GM23338 (cell line): ENCODE measurements at regions not wholly inside any gene's neighbourhood (a gene's known extent, or its start where the extent isn't known, plus 50 kb on each side); places are given as distances from the start of the nearest gene placed in this dataset.

Experiments
- EZH2phosphoT487 ChIP-seq: fragments of 200-600 bp; sonication (generic); IDR thresholded peaks from one replicate; pipeline ENCODE4 v1.8.1; 2018; ENCODE audit warnings: antibody characterized with exemption; ENCODE audit not compliant: unreplicated experiment
- JUNB ChIP-seq: IDR thresholded peaks from one replicate; pipeline ENCODE4 v1.6.1; 2016; ENCODE audit warnings: antibody characterized with exemption; ENCODE audit not compliant: unreplicated experiment
- NANOG ChIP-seq: IDR thresholded peaks from 2 replicates; pipeline ENCODE4 v1.6.1; 2016; ENCODE audit warnings: antibody characterized with exemption, borderline replicate concordance
- POLR2AphosphoS5 ChIP-seq: IDR thresholded peaks from 2 replicates; pipeline ENCODE4 v1.6.1; 2016; ENCODE audit warnings: antibody characterized with exemption, low read depth
- STAT1 ChIP-seq: IDR thresholded peaks from one replicate; pipeline ENCODE4 v1.6.1; 2016; ENCODE audit warnings: antibody characterized with exemption; ENCODE audit not compliant: unreplicated experiment
- ZNF114 ChIP-seq: fragments of 250-450 bp; sonication (Bioruptor Pico); IDR thresholded peaks from 2 replicates; pipeline ENCODE4 v1.5.0; 2020; ENCODE audit warnings: mild to moderate bottlenecking, moderate library complexity
- ZNF331 ChIP-seq: fragments of 250-450 bp; sonication (Bioruptor Pico); IDR thresholded peaks from 2 replicates; pipeline ENCODE4 v1.5.0; 2020; ENCODE audit warnings: low read depth, mild to moderate bottlenecking, moderate library complexity
- TF ChIP-seq, protein P1 (sequence below): fragments of 250-450 bp; sonication (Bioruptor Pico); IDR thresholded peaks from 2 replicates; pipeline ENCODE4 v1.5.0; 2020; ENCODE audit warnings: mild to moderate bottlenecking, moderate library complexity
- TF ChIP-seq, protein P2 (sequence below), 2 experiments: fragments of 200-600 bp in 1 of 2; sonication (generic) in 1 of 2; conservative IDR thresholded peaks; 2 replicates each; pipeline versions ENCODE4 v1.5.1 to v1.6.1; 2016 to 2017; ENCODE audit warnings: antibody characterized with exemption in 2 of 2, low read depth in 2 of 2, mild to moderate bottlenecking in 2 of 2, moderate library complexity in 1 of 2
- TF ChIP-seq, protein P3 (sequence below): IDR thresholded peaks from 2 replicates; pipeline ENCODE4 v1.6.1; 2016; ENCODE audit warnings: antibody characterized with exemption

DNA sequence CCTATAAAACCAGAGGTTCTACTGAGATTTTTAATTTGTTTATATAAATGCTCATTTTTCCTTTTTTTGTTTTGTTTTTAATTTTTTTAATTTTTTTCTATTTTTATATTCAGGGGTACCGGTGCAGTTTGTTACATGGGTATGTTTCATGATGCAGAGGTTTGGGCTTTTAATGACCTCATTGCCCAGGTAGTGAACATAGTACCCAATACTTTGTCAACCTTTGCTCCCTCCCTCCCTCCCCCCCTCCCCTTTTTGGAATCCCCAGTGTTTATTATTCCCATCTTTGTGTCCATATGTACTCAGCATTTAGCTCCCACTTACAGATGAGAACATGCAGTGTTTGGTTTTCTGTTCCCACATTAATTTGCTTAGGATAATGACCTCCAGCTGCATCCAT, 94.4 kb upstream of the NEBL start (continued):
- TF ChIP-seq, protein P1, sequence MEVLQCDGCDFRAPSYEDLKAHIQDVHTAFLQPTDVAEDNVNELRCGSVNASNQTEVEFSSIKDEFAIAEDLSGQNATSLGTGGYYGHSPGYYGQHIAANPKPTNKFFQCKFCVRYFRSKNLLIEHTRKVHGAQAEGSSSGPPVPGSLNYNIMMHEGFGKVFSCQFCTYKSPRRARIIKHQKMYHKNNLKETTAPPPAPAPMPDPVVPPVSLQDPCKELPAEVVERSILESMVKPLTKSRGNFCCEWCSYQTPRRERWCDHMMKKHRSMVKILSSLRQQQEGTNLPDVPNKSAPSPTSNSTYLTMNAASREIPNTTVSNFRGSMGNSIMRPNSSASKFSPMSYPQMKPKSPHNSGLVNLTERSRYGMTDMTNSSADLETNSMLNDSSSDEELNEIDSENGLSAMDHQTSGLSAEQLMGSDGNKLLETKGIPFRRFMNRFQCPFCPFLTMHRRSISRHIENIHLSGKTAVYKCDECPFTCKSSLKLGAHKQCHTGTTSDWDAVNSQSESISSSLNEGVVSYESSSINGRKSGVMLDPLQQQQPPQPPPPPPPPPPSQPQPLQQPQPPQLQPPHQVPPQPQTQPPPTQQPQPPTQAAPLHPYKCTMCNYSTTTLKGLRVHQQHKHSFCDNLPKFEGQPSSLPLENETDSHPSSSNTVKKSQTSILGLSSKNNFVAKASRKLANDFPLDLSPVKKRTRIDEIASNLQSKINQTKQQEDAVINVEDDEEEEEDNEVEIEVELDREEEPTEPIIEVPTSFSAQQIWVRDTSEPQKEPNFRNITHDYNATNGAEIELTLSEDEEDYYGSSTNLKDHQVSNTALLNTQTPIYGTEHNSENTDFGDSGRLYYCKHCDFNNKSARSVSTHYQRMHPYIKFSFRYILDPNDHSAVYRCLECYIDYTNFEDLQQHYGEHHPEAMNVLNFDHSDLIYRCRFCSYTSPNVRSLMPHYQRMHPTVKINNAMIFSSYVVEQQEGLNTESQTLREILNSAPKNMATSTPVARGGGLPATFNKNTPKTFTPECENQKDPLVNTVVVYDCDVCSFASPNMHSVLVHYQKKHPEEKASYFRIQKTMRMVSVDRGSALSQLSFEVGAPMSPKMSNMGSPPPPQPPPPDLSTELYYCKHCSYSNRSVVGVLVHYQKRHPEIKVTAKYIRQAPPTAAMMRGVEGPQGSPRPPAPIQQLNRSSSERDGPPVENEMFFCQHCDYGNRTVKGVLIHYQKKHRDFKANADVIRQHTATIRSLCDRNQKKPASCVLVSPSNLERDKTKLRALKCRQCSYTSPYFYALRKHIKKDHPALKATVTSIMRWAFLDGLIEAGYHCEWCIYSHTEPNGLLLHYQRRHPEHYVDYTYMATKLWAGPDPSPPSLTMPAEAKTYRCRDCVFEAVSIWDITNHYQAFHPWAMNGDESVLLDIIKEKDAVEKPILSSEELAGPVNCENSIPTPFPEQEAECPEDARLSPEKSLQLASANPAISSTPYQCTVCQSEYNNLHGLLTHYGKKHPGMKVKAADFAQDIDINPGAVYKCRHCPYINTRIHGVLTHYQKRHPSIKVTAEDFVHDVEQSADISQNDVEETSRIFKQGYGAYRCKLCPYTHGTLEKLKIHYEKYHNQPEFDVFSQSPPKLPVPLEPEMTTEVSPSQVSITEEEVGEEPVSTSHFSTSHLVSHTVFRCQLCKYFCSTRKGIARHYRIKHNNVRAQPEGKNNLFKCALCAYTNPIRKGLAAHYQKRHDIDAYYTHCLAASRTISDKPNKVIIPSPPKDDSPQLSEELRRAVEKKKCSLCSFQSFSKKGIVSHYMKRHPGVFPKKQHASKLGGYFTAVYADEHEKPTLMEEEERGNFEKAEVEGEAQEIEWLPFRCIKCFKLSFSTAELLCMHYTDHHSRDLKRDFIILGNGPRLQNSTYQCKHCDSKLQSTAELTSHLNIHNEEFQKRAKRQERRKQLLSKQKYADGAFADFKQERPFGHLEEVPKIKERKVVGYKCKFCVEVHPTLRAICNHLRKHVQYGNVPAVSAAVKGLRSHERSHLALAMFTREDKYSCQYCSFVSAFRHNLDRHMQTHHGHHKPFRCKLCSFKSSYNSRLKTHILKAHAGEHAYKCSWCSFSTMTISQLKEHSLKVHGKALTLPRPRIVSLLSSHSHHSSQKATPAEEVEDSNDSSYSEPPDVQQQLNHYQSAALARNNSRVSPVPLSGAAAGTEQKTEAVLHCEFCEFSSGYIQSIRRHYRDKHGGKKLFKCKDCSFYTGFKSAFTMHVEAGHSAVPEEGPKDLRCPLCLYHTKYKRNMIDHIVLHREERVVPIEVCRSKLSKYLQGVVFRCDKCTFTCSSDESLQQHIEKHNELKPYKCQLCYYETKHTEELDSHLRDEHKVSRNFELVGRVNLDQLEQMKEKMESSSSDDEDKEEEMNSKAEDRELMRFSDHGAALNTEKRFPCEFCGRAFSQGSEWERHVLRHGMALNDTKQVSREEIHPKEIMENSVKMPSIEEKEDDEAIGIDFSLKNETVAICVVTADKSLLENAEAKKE = no peak
- TF ChIP-seq ZNF114 = no peak
- TF ChIP-seq, protein P2, sequence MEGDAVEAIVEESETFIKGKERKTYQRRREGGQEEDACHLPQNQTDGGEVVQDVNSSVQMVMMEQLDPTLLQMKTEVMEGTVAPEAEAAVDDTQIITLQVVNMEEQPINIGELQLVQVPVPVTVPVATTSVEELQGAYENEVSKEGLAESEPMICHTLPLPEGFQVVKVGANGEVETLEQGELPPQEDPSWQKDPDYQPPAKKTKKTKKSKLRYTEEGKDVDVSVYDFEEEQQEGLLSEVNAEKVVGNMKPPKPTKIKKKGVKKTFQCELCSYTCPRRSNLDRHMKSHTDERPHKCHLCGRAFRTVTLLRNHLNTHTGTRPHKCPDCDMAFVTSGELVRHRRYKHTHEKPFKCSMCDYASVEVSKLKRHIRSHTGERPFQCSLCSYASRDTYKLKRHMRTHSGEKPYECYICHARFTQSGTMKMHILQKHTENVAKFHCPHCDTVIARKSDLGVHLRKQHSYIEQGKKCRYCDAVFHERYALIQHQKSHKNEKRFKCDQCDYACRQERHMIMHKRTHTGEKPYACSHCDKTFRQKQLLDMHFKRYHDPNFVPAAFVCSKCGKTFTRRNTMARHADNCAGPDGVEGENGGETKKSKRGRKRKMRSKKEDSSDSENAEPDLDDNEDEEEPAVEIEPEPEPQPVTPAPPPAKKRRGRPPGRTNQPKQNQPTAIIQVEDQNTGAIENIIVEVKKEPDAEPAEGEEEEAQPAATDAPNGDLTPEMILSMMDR (conservative IDR thresholded peaks at IDR 0.05; ENCODE audit: low read depth in 2 of 2) = no peak
- TF ChIP-seq EZH2phosphoT487 = no peak
- TF ChIP-seq POLR2AphosphoS5 = no peak
- TF ChIP-seq NANOG = no peak
- no peak for TF ChIP-seq STAT1
- TF ChIP-seq ZNF331 (CRISPR knock-in tag) = no peak
- TF ChIP-seq, protein P3, sequence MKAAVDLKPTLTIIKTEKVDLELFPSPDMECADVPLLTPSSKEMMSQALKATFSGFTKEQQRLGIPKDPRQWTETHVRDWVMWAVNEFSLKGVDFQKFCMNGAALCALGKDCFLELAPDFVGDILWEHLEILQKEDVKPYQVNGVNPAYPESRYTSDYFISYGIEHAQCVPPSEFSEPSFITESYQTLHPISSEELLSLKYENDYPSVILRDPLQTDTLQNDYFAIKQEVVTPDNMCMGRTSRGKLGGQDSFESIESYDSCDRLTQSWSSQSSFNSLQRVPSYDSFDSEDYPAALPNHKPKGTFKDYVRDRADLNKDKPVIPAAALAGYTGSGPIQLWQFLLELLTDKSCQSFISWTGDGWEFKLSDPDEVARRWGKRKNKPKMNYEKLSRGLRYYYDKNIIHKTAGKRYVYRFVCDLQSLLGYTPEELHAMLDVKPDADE = no peak
- TF ChIP-seq JUNB = no peak
